ENCODE measurements at regions not wholly inside any gene's neighbourhood (a gene's known extent, or its start where the extent isn't known, plus 50 kb on each side); places are given as distances from the start of the nearest gene placed in this dataset.

GRCh38 chr5:145441228-145441627 lies 393.9 kb downstream of the PRELID2 start:
- H3K4me3 ChIP-seq (ENCODE audit: low read depth, low read length), result no peak overlapping the region
- TF ChIP-seq, protein P1, sequence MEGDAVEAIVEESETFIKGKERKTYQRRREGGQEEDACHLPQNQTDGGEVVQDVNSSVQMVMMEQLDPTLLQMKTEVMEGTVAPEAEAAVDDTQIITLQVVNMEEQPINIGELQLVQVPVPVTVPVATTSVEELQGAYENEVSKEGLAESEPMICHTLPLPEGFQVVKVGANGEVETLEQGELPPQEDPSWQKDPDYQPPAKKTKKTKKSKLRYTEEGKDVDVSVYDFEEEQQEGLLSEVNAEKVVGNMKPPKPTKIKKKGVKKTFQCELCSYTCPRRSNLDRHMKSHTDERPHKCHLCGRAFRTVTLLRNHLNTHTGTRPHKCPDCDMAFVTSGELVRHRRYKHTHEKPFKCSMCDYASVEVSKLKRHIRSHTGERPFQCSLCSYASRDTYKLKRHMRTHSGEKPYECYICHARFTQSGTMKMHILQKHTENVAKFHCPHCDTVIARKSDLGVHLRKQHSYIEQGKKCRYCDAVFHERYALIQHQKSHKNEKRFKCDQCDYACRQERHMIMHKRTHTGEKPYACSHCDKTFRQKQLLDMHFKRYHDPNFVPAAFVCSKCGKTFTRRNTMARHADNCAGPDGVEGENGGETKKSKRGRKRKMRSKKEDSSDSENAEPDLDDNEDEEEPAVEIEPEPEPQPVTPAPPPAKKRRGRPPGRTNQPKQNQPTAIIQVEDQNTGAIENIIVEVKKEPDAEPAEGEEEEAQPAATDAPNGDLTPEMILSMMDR (IDR thresholded peaks at IDR 0.05; ENCODE audit: borderline replicate concordance, insufficient read depth, low read depth, low read length), result no peak

DNA sequence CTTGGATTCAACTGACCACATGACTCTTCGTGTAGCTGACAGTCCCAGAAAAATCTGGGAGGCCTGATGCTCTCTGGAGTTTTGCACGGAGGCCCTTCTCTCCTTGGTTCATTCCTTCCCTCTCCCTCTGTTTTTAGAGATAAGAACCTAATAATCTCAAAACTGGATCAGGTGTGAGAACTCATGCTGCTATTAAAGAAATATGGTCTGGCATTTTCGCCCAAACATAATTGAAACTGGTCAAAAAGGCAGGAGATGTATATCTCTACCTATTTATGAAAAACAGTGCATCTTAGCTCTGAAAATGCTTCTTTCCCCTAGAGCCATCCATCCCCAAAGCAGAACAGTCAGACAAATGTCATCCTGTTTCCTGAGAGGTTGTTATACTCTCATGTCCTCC lies 397.5 kb downstream of the PRELID2 start:
- H3K4me3 ChIP-seq (ENCODE audit: low read depth, low read length), result no peak overlapping the region
- TF ChIP-seq, protein P1 (IDR thresholded peaks at IDR 0.05; ENCODE audit: borderline replicate concordance, insufficient read depth, low read depth, low read length), result no peak

GRCh38 chr5:145433077-145433476 lies 402.1 kb downstream of the PRELID2 start:
- H3K4me3 ChIP-seq (ENCODE audit: low read depth, low read length), result no peak overlapping the region
- TF ChIP-seq, protein P1 (IDR thresholded peaks at IDR 0.05; ENCODE audit: borderline replicate concordance, insufficient read depth, low read depth, low read length), result no peak

- H3K4me3 ChIP-seq (ENCODE audit: low read depth, low read length), result no peak overlapping the region
- TF ChIP-seq, protein P1 (IDR thresholded peaks at IDR 0.05; ENCODE audit: borderline replicate concordance, insufficient read depth, low read depth, low read length), result no peak
Measured at GRCh38 chr5:145429170-145429569, 406.0 kb downstream of the PRELID2 start.

GRCh38 chr5:145408048-145408341 lies 427.1 kb downstream of the PRELID2 start:
- TF ChIP-seq, protein P1 (IDR thresholded peaks at IDR 0.05; ENCODE audit: borderline replicate concordance, insufficient read depth, low read depth, low read length), result no peak
- H3K4me3 ChIP-seq (ENCODE audit: low read depth, low read length), result no peak overlapping the region

DNA sequence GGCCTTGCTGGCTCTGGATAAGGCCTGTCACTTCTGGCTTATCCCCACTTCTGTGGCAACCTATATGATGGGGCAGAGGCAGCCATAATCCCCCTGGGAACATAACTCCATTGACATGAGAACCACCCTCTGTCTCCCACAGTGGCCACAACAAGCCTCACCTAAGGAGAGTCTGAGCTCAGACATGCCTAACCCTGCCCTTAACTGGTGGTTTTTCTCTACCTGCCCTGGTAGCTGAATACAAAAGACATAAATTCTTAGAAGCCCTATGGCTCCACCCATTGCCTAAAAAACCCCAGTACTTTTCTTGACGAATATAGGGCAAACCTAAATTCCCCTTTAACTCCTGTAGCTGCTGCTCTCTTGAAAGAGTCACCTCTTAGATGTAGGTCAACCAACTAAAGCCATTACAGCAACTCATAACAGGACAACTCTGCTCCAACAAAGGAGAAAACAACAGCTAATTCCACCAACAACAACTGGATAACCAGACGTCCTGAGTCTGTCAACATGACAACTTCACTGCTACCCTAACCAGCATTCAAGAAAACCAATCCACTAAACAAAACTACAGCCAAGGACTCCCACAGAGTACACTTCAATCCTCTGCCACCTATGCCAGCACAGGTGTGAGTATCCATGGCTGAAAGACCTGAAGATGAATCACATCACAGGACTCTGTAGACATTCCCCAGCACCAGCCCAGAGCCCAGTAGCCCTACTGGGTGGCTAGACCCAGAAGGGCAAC lies 427.7 kb downstream of the PRELID2 start:
- H3K4me3 ChIP-seq (ENCODE audit: low read depth, low read length), result no peak overlapping the region
- TF ChIP-seq, protein P1 (IDR thresholded peaks at IDR 0.05; ENCODE audit: borderline replicate concordance, insufficient read depth, low read depth, low read length), result no peak

DNA sequence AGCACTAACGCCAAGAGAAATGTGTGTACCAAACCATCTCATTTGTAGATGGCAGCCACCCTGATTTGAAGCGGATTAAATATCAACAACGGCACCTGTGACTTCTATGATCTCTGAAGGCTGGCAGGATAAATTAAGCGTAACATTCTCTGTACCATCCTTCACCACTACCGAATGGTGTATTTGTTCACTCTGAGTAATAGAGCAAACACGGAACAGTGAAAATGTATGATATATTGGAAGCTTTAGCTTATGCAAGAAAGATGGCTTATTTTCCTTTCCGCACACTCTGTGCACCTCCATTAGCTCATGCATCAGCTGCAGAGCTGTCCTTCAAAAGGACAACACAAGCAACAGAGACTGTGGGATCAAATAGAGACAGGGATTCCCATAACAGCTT lies 431.1 kb downstream of the PRELID2 start:
- H3K4me3 ChIP-seq (ENCODE audit: low read depth, low read length), result no peak overlapping the region
- TF ChIP-seq, protein P1 (IDR thresholded peaks at IDR 0.05; ENCODE audit: borderline replicate concordance, insufficient read depth, low read depth, low read length), result no peak

Data from GM12875 (cell line).